K562 (cell line): ENCODE measurements at regions not wholly inside any gene's neighbourhood (a gene's known extent, or its start where the extent isn't known, plus 50 kb on each side); places are given as distances from the start of the nearest gene placed in this dataset.

ENCODE experiments used
- ATAC-seq: fragments of 200-7000 bp; cut with Tn5 transposase; 3 replicates; pipeline ENCODE4 v1.9.1; 2020; ENCODE audit warnings: moderate library complexity
- BruUV-seq: library from RNA; stranded (reverse); fragments of 400-500 nt; replicated peaks from 2 replicates; lab custom pipeline; 2021; lab: Mats Ljungman, UMichigan
- CTCF ChIA-PET: fragments of 300-600 bp; formaldehyde crosslinking; extraction: SDS; loops from one replicate; lab custom pipeline; 2021; ENCODE audit warnings: low intra/inter-chr PET ratio; lab: Yijun Ruan, JAX
- POLR2A ChIA-PET: fragments of 300-600, 350-650 bp; sonication (Branson Sonifier 250); formaldehyde crosslinking; extraction: SDS; loops from one replicate; lab custom pipeline; 2021; ENCODE audit warnings: antibody characterized with exemption, inconsistent platforms; lab: Yijun Ruan, JAX
- DNase-seq, 4 experiments: peaks; one replicate each; pipeline versions ENCODE4 v3.0.0 to v3.0.0-alpha.2; 2011 to 2018; ENCODE audit warnings: low spot score in 3 of 4, mixed read lengths in 3 of 4; ENCODE audit errors: extremely low read depth in 1 of 4
- FAIRE-seq: peaks from 2 replicates; lab custom pipeline; 2011; peaks lifted over from hg19 to GRCh38; lab: Jason Lieb, UNC
- H2AFZ ChIP-seq: 2 replicates; pipeline ENCODE4 v1.6.0; 2011; ENCODE audit warnings: low read depth, low read length, control low read depth, inconsistent platforms
- H3K27ac ChIP-seq: fragments of 200-600 bp; 3 replicates; pipeline ENCODE4 v1.8.0; 2011; ENCODE audit warnings: low read depth, mild to moderate bottlenecking, control low read depth, inconsistent platforms, low read length, moderate library complexity, mixed read lengths; ENCODE audit errors: extremely low read depth
- H3K27me3 ChIP-seq, 2 experiments: fragments of 300-600 bp in 1 of 2; 2 replicates in 1 of 2; 3 replicates in 1 of 2; pipeline versions ENCODE4 v1.6.0 to v1.8.0; 2011; ENCODE audit warnings: inconsistent platforms in 2 of 2, low read length in 2 of 2, mild to moderate bottlenecking in 1 of 2, mixed read lengths in 1 of 2, moderate library complexity in 1 of 2; ENCODE audit not compliant: control insufficient read depth in 2 of 2, insufficient read depth in 2 of 2
- H3K36me3 ChIP-seq: fragments of 300-600 bp; 3 replicates; pipeline ENCODE4 v1.8.0; 2011; ENCODE audit warnings: mild to moderate bottlenecking, low read length, inconsistent platforms; ENCODE audit not compliant: control insufficient read depth, insufficient read depth
- H3K4me1 ChIP-seq, 2 experiments: fragments of 200-600 bp in 1 of 2; replicated peaks in 1 of 2; 2 replicates in 1 of 2; 3 replicates in 1 of 2; pipeline versions ENCODE4 v1.5.1 to v1.8.0; 2011; ENCODE audit warnings: inconsistent platforms in 2 of 2, low read length in 2 of 2, mild to moderate bottlenecking in 1 of 2, mixed read lengths in 1 of 2, moderate library complexity in 1 of 2; ENCODE audit not compliant: control insufficient read depth in 2 of 2, insufficient read depth in 2 of 2
- H3K4me2 ChIP-seq: 2 replicates; pipeline ENCODE4 v1.6.1; 2011; ENCODE audit warnings: low read length, control low read depth, inconsistent platforms, mixed read lengths; ENCODE audit not compliant: insufficient read depth
- H3K4me3 ChIP-seq: fragments of 200-600 bp; sonication (generic), shearing (Covaris generic); 2 replicates; pipeline ENCODE4 v1.5.1; 2016; ENCODE audit warnings: control low read depth, inconsistent platforms
- H3K79me2 ChIP-seq: fragments of 200-600 bp; 3 replicates; pipeline ENCODE4 v1.8.0; 2011; ENCODE audit warnings: low read length, inconsistent platforms; ENCODE audit not compliant: control insufficient read depth, insufficient read depth
- H3K9ac ChIP-seq, 2 experiments: 2 replicates each; pipeline versions ENCODE4 v1.6.0 to v1.6.1; 2011; ENCODE audit warnings: low read depth in 2 of 2, low read length in 2 of 2, control low read depth in 1 of 2, inconsistent platforms in 1 of 2, mild to moderate bottlenecking in 1 of 2, mixed read lengths in 1 of 2; ENCODE audit not compliant: insufficient read depth in 1 of 2
- H3K9me1 ChIP-seq: one replicate; pipeline ENCODE4 v1.6.0; 2011; ENCODE audit warnings: inconsistent platforms, mild to moderate bottlenecking, low read length, moderate library complexity; ENCODE audit not compliant: control insufficient read depth, insufficient read depth
- H3K9me3 ChIP-seq: replicated peaks from 2 replicates; pipeline ENCODE4 v1.5.1; 2011; ENCODE audit warnings: low read depth, low read length, inconsistent platforms; ENCODE audit not compliant: control insufficient read depth, insufficient read depth
- H4K20me1 ChIP-seq: replicated peaks from 2 replicates; pipeline ENCODE4 v1.6.1; 2011; ENCODE audit warnings: low read length, inconsistent platforms, mixed read lengths; ENCODE audit not compliant: control insufficient read depth, insufficient read depth
- CREB3L1 ChIP-seq: fragments of 450-650 bp; IDR thresholded peaks from 2 replicates; pipeline ENCODE4 v1.6.1; 2014; ENCODE audit warnings: low read depth, mild to moderate bottlenecking, moderate library complexity, borderline replicate concordance
- DNMT1 ChIP-seq: fragments of 450-650 bp; IDR thresholded peaks from 2 replicates; pipeline ENCODE4 v1.6.1; 2016; ENCODE audit warnings: antibody characterized with exemption, mild to moderate bottlenecking
- ELF1 ChIP-seq: fragments of 200-800 bp; sonication (Bioruptor generic); IDR thresholded peaks from 2 replicates; pipeline ENCODE4 v1.6.1; 2016; ENCODE audit warnings: missing genetic modification characterization, missing compliant biosample characterization
- FUS ChIP-seq: fragments of 200-400 bp; formaldehyde crosslinking; optimal IDR thresholded peaks from 2 replicates; pipeline ENCODE3; 2017; ENCODE audit warnings: low read depth, low read length
- HES1 ChIP-seq: fragments of 450-650 bp; IDR thresholded peaks from 2 replicates; pipeline ENCODE4 v1.6.1; 2016; ENCODE audit warnings: low read depth, mild to moderate bottlenecking, moderate library complexity
- MLX ChIP-seq, 2 experiments: fragments of 450-650 bp in 1 of 2; sonication (generic) in 1 of 2; formaldehyde crosslinking; conservative IDR thresholded peaks; 2 replicates each; pipeline versions ENCODE4 v1.4.0 to v1.8.1; 2020 to 2022; ENCODE audit warnings: mild to moderate bottlenecking in 1 of 2, missing genetic modification reagents in 1 of 2
- PHF8 ChIP-seq: fragments of 200-600 bp; sonication (generic); IDR thresholded peaks from 2 replicates; pipeline ENCODE4 v1.6.1; 2012; ENCODE audit warnings: mixed run types, mild to moderate bottlenecking, inconsistent platforms, low read length, moderate library complexity, borderline replicate concordance
- POLR2G ChIP-seq: fragments of 200-400 bp; formaldehyde crosslinking; IDR thresholded peaks from 2 replicates; pipeline ENCODE4 v1.6.1; 2017; ENCODE audit warnings: low read depth, mild to moderate bottlenecking, antibody characterized with exemption, low read length, moderate library complexity
- PYGO2 ChIP-seq: fragments of 450-650 bp; IDR thresholded peaks from 2 replicates; pipeline ENCODE4 v1.6.1; 2016; ENCODE audit warnings: mild to moderate bottlenecking, missing genetic modification characterization, moderate library complexity, missing compliant biosample characterization
- RBM14 ChIP-seq: fragments of 200-400 bp; formaldehyde crosslinking; IDR thresholded peaks from 2 replicates; pipeline ENCODE4 v1.6.1; 2018; ENCODE audit warnings: low read depth, mild to moderate bottlenecking, low read length, moderate library complexity, borderline replicate concordance; ENCODE audit not compliant: insufficient read depth
- TEAD2 ChIP-seq: fragments of 450-650 bp; IDR thresholded peaks from 2 replicates; pipeline ENCODE4 v1.6.1; 2016; ENCODE audit warnings: missing genetic modification characterization, control low read depth, missing compliant biosample characterization
- XRCC5 ChIP-seq: fragments of 200-400 bp; formaldehyde crosslinking; IDR thresholded peaks from 2 replicates; pipeline ENCODE4 v1.6.1; 2017; ENCODE audit warnings: low read depth, mild to moderate bottlenecking, low read length
- ZFPM2 ChIP-seq: fragments of 250-450 bp; sonication (Bioruptor Pico); IDR thresholded peaks from 2 replicates; pipeline ENCODE4 v1.5.1; 2022; ENCODE audit warnings: mild to moderate bottlenecking
- ZNF277 ChIP-seq: fragments of 250-450 bp; sonication (Bioruptor Pico); IDR thresholded peaks from 2 replicates; pipeline ENCODE4 v1.8.0; 2022; ENCODE audit warnings: inconsistent platforms, mild to moderate bottlenecking, moderate library complexity, borderline replicate concordance
- ZNF445 ChIP-seq: fragments of 250-450 bp; sonication (Bioruptor Pico); IDR thresholded peaks from 2 replicates; pipeline ENCODE4 v1.4.0; 2020; ENCODE audit warnings: low read depth, mild to moderate bottlenecking, moderate library complexity
- ZNF695 ChIP-seq: fragments of 450-650 bp; formaldehyde crosslinking; IDR thresholded peaks from 2 replicates; pipeline ENCODE4 v1.4.0; 2020; ENCODE audit warnings: mild to moderate bottlenecking, moderate library complexity
- WGBS: fragments of 100-300 bp; shearing (Covaris generic); methylation state at CpG from one replicate; pipeline ENCODE4 v1.1.6; 2016; ENCODE audit warnings: low coverage, mixed read lengths; ENCODE audit not compliant: insufficient coverage; ENCODE audit errors: missing lambda C conversion rate; 5-methylcytosine and 5-hydroxymethylcytosine counted together
- in situ Hi-C: fragments of 300-500 bp; cut with MboI; formaldehyde crosslinking; loops from 4 replicates; pipeline ENCODE4 v1.15.0; 2018; ENCODE audit warnings: inconsistent platforms, mixed read lengths
- intact Hi-C: fragments of 100-400 bp; cut with micrococcal nuclease; formaldehyde crosslinking; loops from 2 replicates; pipeline ENCODE4 v1.14.2; 2022

GRCh38 chr2:22854588-22854987 lies 530.4 kb upstream of the KLHL29 start:
- H4K20me1 ChIP-seq, result no peaks in the 10 kb centered on the region
- intact Hi-C loops (no loop called here), in situ Hi-C loops (no loop called here)
- no peaks in the 10 kb centered on the region for H3K79me2 ChIP-seq
- no peak for ATAC-seq
- H3K27ac ChIP-seq, result no peak overlapping the region
- no peaks in the 10 kb centered on the region for H3K4me1 ChIP-seq
- ChIA-PET POLR2A (no interaction called here), CTCF (no interaction called here)
- H3K4me2 ChIP-seq, result no peak overlapping the region
- no peak overlapping the region for H3K9ac ChIP-seq
- no TSS peak for BruUV-seq
- H2AFZ ChIP-seq, result no peak overlapping the region
- H3K27me3 ChIP-seq, result no peaks in the 10 kb centered on the region
- no peaks in the 10 kb centered on the region for H3K9me1 ChIP-seq
- H3K4me3 ChIP-seq, result no peak overlapping the region
- TF ChIP-seq ZNF445 (CRISPR knock-in tag) (no peak), MLX (CRISPR knock-in tag; conservative IDR thresholded peaks at IDR 0.05) (no peak), ZFPM2 (CRISPR knock-in tag) (no peak), CREB3L1 (no peak), PYGO2 (tag) (no peak), POLR2G (no peak), ZNF695 (CRISPR knock-in tag) (no peak), TEAD2 (no peak), HES1 (no peak), XRCC5 (no peak), FUS (no peak), DNMT1 (no peak), ELF1 (tag) (no peak), RBM14 (no peak), ZNF277 (no peak), PHF8 (no peak)
- 2% methylated on average over 3 of the region's 3 CpGs for WGBS
- H3K36me3 ChIP-seq, result no peaks in the 10 kb centered on the region
- DNase-seq, result no peak
- no peak for FAIRE-seq
- no peaks in the 10 kb centered on the region for H3K9me3 ChIP-seq
